ENCODE measurements at regions not wholly inside any gene's neighbourhood (a gene's known extent, or its start where the extent isn't known, plus 50 kb on each side); places are given as distances from the start of the nearest gene placed in this dataset.

- no peak for DNase-seq (ENCODE audit: extremely low spot score)
- no peak for TF ChIP-seq CTCF (IDR thresholded peaks at IDR 0.05; ENCODE audit: control extremely low read depth, extremely low read depth, low read depth, missing control alignments)
- ChIA-PET CTCF (interaction anchor here (1.6 kb wide), 1 partner anchor 14 kb away, joined by 4 read pairs; no protein-coding TSS in a partner anchor), POLR2A (no interaction called here)
Measured at GRCh38 chr13:64675255-64675892, 2554.8 kb downstream of the PCDH9 start.

GRCh38 chr13:64674126-64674525 is 2556.0 kb downstream of the PCDH9 start:
- CTCF ChIA-PET: interaction anchor here (1.6 kb wide), 1 partner anchor 12 kb away, joined by 4 read pairs; no protein-coding TSS in a partner anchor
- POLR2A ChIA-PET: no interaction called here
- no peak for TF ChIP-seq CTCF (IDR thresholded peaks at IDR 0.05; ENCODE audit: control extremely low read depth, extremely low read depth, low read depth, missing control alignments)
- DNase-seq (ENCODE audit: extremely low spot score): no peak

GRCh38 chr13:64672751-64673150 is 2557.4 kb downstream of the PCDH9 start:
- no peak for DNase-seq (ENCODE audit: extremely low spot score)
- ChIA-PET POLR2A (no interaction called here), CTCF (no interaction called here)
- no peak for TF ChIP-seq CTCF (IDR thresholded peaks at IDR 0.05; ENCODE audit: control extremely low read depth, extremely low read depth, low read depth, missing control alignments)

GRCh38 chr13:64662887-64663593 is 2567.1 kb downstream of the PCDH9 start:
- DNase-seq (ENCODE audit: extremely low spot score): no peak
- ChIA-PET CTCF (no interaction called here), POLR2A (no interaction called here)
- no peak for TF ChIP-seq CTCF (IDR thresholded peaks at IDR 0.05; ENCODE audit: control extremely low read depth, extremely low read depth, low read depth, missing control alignments)

GRCh38 chr13:64648293-64648692 is 2581.8 kb downstream of the PCDH9 start:
- POLR2A ChIA-PET: no interaction called here
- no peak for TF ChIP-seq CTCF (IDR thresholded peaks at IDR 0.05; ENCODE audit: control extremely low read depth, extremely low read depth, low read depth, missing control alignments)
- no peak for DNase-seq (ENCODE audit: extremely low spot score)
- CTCF ChIA-PET: no interaction called here

- POLR2A ChIA-PET: no interaction called here
- no peak for DNase-seq (ENCODE audit: extremely low spot score)
- no peak for TF ChIP-seq CTCF (IDR thresholded peaks at IDR 0.05; ENCODE audit: control extremely low read depth, extremely low read depth, low read depth, missing control alignments)
- CTCF ChIA-PET: interaction anchor here (0.9 kb wide), 1 partner anchor 9 kb away, joined by 3 read pairs; no protein-coding TSS in a partner anchor
Measured at GRCh38 chr13:64643066-64643465, 2587.1 kb downstream of the PCDH9 start.
